H9 (cell line): ENCODE measurements at regions not wholly inside any gene's neighbourhood (a gene's known extent, or its start where the extent isn't known, plus 50 kb on each side); places are given as distances from the start of the nearest gene placed in this dataset.
A peak's percentile ranks its signal among the peaks of the same experiment; 100 is the strongest.

Source experiments
- DNase-seq: peaks from one replicate; pipeline ENCODE4 v3.0.0-alpha.2; 2017
- H2AFZ ChIP-seq: one replicate; pipeline ENCODE4 v1.6.1; 2013; ENCODE audit warnings: mild to moderate bottlenecking, low read length, control low read depth, moderate library complexity
- H2AK5ac ChIP-seq: 2 replicates; pipeline ENCODE4 v1.6.1; 2013; ENCODE audit warnings: low read length, control low read depth, mixed read lengths; ENCODE audit not compliant: insufficient read length
- H2BK120ac ChIP-seq: one replicate; pipeline ENCODE4 v1.6.1; 2013; ENCODE audit warnings: low read depth, mild to moderate bottlenecking, low read length, control low read depth, inconsistent platforms; ENCODE audit not compliant: poor library complexity, severe bottlenecking
- H2BK12ac ChIP-seq: 2 replicates; pipeline ENCODE4 v1.6.1; 2013; ENCODE audit warnings: low read length, control low read depth, mixed read lengths, low read depth; ENCODE audit not compliant: insufficient read length
- H2BK15ac ChIP-seq: 2 replicates; pipeline ENCODE4 v1.6.1; 2013; ENCODE audit warnings: low read depth, low read length, control low read depth
- H2BK20ac ChIP-seq: one replicate; pipeline ENCODE4 v1.6.1; 2013; ENCODE audit warnings: low read depth, mild to moderate bottlenecking, low read length, control low read depth, inconsistent platforms; ENCODE audit not compliant: poor library complexity, severe bottlenecking
- H2BK5ac ChIP-seq: 2 replicates; pipeline ENCODE4 v1.6.1; 2013; ENCODE audit warnings: low read length, control low read depth, mixed read lengths; ENCODE audit not compliant: insufficient read length
- H3K14ac ChIP-seq: 2 replicates; pipeline ENCODE4 v1.6.1; 2013; ENCODE audit warnings: low read length, control low read depth; ENCODE audit not compliant: insufficient read depth
- H3K18ac ChIP-seq: 2 replicates; pipeline ENCODE4 v1.6.1; 2013; ENCODE audit warnings: low read depth, mild to moderate bottlenecking, mixed read lengths, low read length, control low read depth; ENCODE audit not compliant: insufficient read length
- H3K23ac ChIP-seq: 2 replicates; pipeline ENCODE4 v1.6.1; 2013; ENCODE audit warnings: low read length, control low read depth, mixed read lengths, low read depth; ENCODE audit not compliant: insufficient read length
- H3K23me2 ChIP-seq: 2 replicates; pipeline ENCODE4 v1.6.1; 2013; ENCODE audit warnings: low read depth, mild to moderate bottlenecking, mixed read lengths, low read length, control low read depth; ENCODE audit not compliant: insufficient read length, poor library complexity, severe bottlenecking
- H3K27ac ChIP-seq: 2 replicates; pipeline ENCODE4 v1.5.1; 2013; ENCODE audit warnings: low read length, control low read depth, mixed read lengths, low read depth; ENCODE audit not compliant: insufficient read length
- H3K27me3 ChIP-seq: 2 replicates; pipeline ENCODE4 v1.6.1; 2013; ENCODE audit warnings: low read length, control low read depth, inconsistent platforms; ENCODE audit not compliant: insufficient read depth
- H3K4ac ChIP-seq: 2 replicates; pipeline ENCODE4 v1.6.1; 2013; ENCODE audit warnings: low read depth, mild to moderate bottlenecking, control low read depth, inconsistent platforms, low read length, moderate library complexity
- H3K4me1 ChIP-seq: 2 replicates; pipeline ENCODE4 v1.6.1; 2013; ENCODE audit warnings: low read length, control low read depth, inconsistent platforms; ENCODE audit not compliant: insufficient read depth
- H3K4me2 ChIP-seq: 2 replicates; pipeline ENCODE4 v1.6.1; 2013; ENCODE audit warnings: low read length, control low read depth, mixed read lengths; ENCODE audit not compliant: insufficient read length, insufficient read depth
- H3K56ac ChIP-seq: 2 replicates; pipeline ENCODE4 v1.6.1; 2013; ENCODE audit warnings: low read depth, mild to moderate bottlenecking, mixed read lengths, low read length, control low read depth; ENCODE audit not compliant: insufficient read length
- H3K79me1 ChIP-seq: 2 replicates; pipeline ENCODE4 v1.6.1; 2013; ENCODE audit warnings: low read depth, mild to moderate bottlenecking, moderate library complexity, low read length, control low read depth, inconsistent platforms; ENCODE audit not compliant: insufficient read depth, poor library complexity, severe bottlenecking
- H3K79me2 ChIP-seq: 2 replicates; pipeline ENCODE4 v1.6.1; 2013; ENCODE audit warnings: low read length, control low read depth, inconsistent platforms; ENCODE audit not compliant: insufficient read depth
- H3K9ac ChIP-seq: 2 replicates; pipeline ENCODE4 v1.6.1; 2013; ENCODE audit warnings: low read length, control low read depth, mixed read lengths; ENCODE audit not compliant: insufficient read length; ENCODE audit errors: extremely low read depth
- H3K9me3 ChIP-seq: one replicate; pipeline ENCODE4 v1.6.1; 2013; ENCODE audit warnings: low read depth, low read length, inconsistent platforms; ENCODE audit not compliant: control insufficient read depth
- H3T11ph ChIP-seq: one replicate; pipeline ENCODE4 v1.6.1; 2013; ENCODE audit warnings: mild to moderate bottlenecking, low read length, control low read depth, inconsistent platforms
- H4K20me1 ChIP-seq: one replicate; pipeline ENCODE4 v1.6.1; 2013; ENCODE audit not compliant: control insufficient read depth, insufficient read length, insufficient read depth
- H4K5ac ChIP-seq: 2 replicates; pipeline ENCODE4 v1.6.1; 2013; ENCODE audit warnings: low read depth, mild to moderate bottlenecking, mixed read lengths, low read length, control low read depth; ENCODE audit not compliant: insufficient read length
- H4K8ac ChIP-seq: replicated peaks from 2 replicates; pipeline ENCODE4 v1.6.1; 2013; ENCODE audit warnings: low read length, control low read depth, mixed read lengths, low read depth; ENCODE audit not compliant: insufficient read length
- H4K91ac ChIP-seq: 2 replicates; pipeline ENCODE4 v1.6.1; 2013; ENCODE audit warnings: low read depth, mild to moderate bottlenecking, moderate library complexity, mixed read lengths, low read length, control low read depth; ENCODE audit not compliant: insufficient read length
- H3K27ac Mint-ChIP-seq, 3 experiments: 2 replicates in 2 of 3; 3 replicates in 1 of 3; pipeline ENCODE4 v1.8.0; 2020 to 2021; ENCODE audit warnings: mixed read lengths in 3 of 3, mild to moderate bottlenecking in 1 of 3, moderate library complexity in 1 of 3
- H3K27me3 Mint-ChIP-seq: 2 replicates; pipeline ENCODE4 v1.8.0; 2021; ENCODE audit warnings: low read depth, mild to moderate bottlenecking, moderate library complexity, mixed read lengths
- H3K36me3 Mint-ChIP-seq, 3 experiments: 2 replicates in 2 of 3; 3 replicates in 1 of 3; pipeline ENCODE4 v1.8.0; 2020 to 2021; ENCODE audit warnings: low read depth in 3 of 3, mixed read lengths in 3 of 3; ENCODE audit not compliant: insufficient read depth in 1 of 3
- H3K4me1 Mint-ChIP-seq, 2 experiments: 2 replicates each; pipeline ENCODE4 v1.8.0; 2020; ENCODE audit warnings: mixed read lengths in 2 of 2
- H3K4me3 Mint-ChIP-seq, 2 experiments: 2 replicates in 1 of 2; 3 replicates in 1 of 2; pipeline ENCODE4 v1.8.0; 2020 to 2021; ENCODE audit warnings: mild to moderate bottlenecking in 2 of 2, mixed read lengths in 2 of 2, moderate library complexity in 1 of 2
- H3K9me3 Mint-ChIP-seq, 2 experiments: 2 replicates in 1 of 2; 3 replicates in 1 of 2; pipeline ENCODE4 v1.8.0; 2020; ENCODE audit warnings: mild to moderate bottlenecking in 2 of 2, mixed read lengths in 2 of 2, moderate library complexity in 1 of 2
- CTCF ChIP-seq: fragments of 200-600 bp; sonication (generic); conservative IDR thresholded peaks from 3 replicates; pipeline ENCODE4 v1.8.0; 2021; ENCODE audit warnings: antibody characterized with exemption, mild to moderate bottlenecking
- WGBS: extraction: QIAGEN DNeasy Blood & Tissue Kit; methylation state at CpG from one replicate; pipeline ENCODE4 v1.1.7; 2013; ENCODE audit warnings: missing lambda C conversion rate, low lambda C conversion rate, mixed read lengths; ENCODE audit not compliant: insufficient read length; ENCODE audit errors: extremely low coverage; 5-methylcytosine and 5-hydroxymethylcytosine counted together

GRCh38 chr6:167401525-167402194, 76.8 kb downstream of the TTLL2 start:
- no peaks in the 10 kb centered on the region for H3K9me3 ChIP-seq
- H3K18ac ChIP-seq, result no peak overlapping the region
- Mint-ChIP-seq H3K27me3 (peaks cover 14% of the 10 kb centered on the region), H3K36me3 (no peaks in the 10 kb centered on the region), H3K9me3 (no peaks in the 10 kb centered on the region; a peak in 1 of 5 replicates), H3K4me3 (no peak overlapping the region), H3K4me1 (peaks cover 18 to 21% of the 10 kb centered on the region in 2 experiments), H3K27ac (peak overlapping the region in 2 of 3 experiments; percentile 17 to 42; a peak in 3 of 7 replicates)
- H2BK120ac ChIP-seq, result no peak overlapping the region
- peak; percentile 47 for DNase-seq
- H3K9ac ChIP-seq, result no peak overlapping the region
- no peak overlapping the region for H2BK15ac ChIP-seq
- no peak overlapping the region for H3T11ph ChIP-seq
- H3K4me1 ChIP-seq, result no peaks in the 10 kb centered on the region
- H2AFZ ChIP-seq, result no peak overlapping the region
- H4K5ac ChIP-seq, result no peak overlapping the region
- no peak overlapping the region for H2BK20ac ChIP-seq
- H2BK5ac ChIP-seq, result no peak overlapping the region
- H3K79me2 ChIP-seq, result no peaks in the 10 kb centered on the region
- no CpG with 5 or more reads among the region's 20 CpGs for WGBS
- no peak overlapping the region for H3K23ac ChIP-seq
- no peak overlapping the region for H3K4me2 ChIP-seq
- no peak overlapping the region for H2AK5ac ChIP-seq
- H3K14ac ChIP-seq, result no peak overlapping the region
- no peaks in the 10 kb centered on the region for H4K20me1 ChIP-seq
- H4K8ac ChIP-seq, result no peak overlapping the region
- no peaks in the 10 kb centered on the region for H3K27me3 ChIP-seq
- H2BK12ac ChIP-seq, result no peak overlapping the region
- H3K27ac ChIP-seq, result no peak overlapping the region
- no peak overlapping the region for H3K4ac ChIP-seq
- no peak overlapping the region for H3K56ac ChIP-seq
- no peaks in the 10 kb centered on the region for H3K79me1 ChIP-seq
- H4K91ac ChIP-seq, result no peak overlapping the region
- H3K23me2 ChIP-seq, result no peaks in the 10 kb centered on the region
- no peak for TF ChIP-seq CTCF
